DND-41 (cell line): ENCODE measurements at regions not wholly inside any gene's neighbourhood (a gene's known extent, or its start where the extent isn't known, plus 50 kb on each side); places are given as distances from the start of the nearest gene placed in this dataset.

ENCODE experiments used
- EZH2 ChIP-seq: IDR thresholded peaks from 3 replicates; pipeline ENCODE4 v1.6.1; 2012; ENCODE audit warnings: borderline replicate concordance, low read depth, mild to moderate bottlenecking, moderate library complexity, low read length, inconsistent platforms; ENCODE audit not compliant: severe bottlenecking
- TF ChIP-seq, protein P1 (sequence below): IDR thresholded peaks from 2 replicates; pipeline ENCODE4 v1.5.1; 2012; ENCODE audit warnings: borderline replicate concordance, low read length, moderate library complexity, mild to moderate bottlenecking; ENCODE audit not compliant: poor library complexity, severe bottlenecking; ENCODE audit errors: extremely low read depth

DNA sequence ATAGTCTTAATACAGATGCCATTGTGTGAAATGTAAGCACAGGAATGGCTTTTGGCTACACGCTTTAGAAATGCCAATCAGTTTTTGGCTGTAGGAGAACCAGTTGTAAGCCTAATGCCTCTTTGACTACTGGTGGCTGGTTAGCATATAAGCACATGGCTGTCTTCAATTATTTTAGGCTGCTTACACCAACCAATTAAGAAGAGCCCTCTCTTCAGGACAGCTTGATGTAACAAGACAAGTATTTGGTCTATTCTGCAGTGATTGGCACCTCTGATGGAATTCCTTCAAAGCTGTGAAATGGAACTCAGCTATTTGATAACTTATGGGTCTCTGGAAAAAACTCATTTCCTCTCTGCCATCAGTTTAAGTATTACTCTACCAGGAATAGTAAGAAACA, 680.1 kb upstream of the FSHR start:
- TF ChIP-seq, protein P1, sequence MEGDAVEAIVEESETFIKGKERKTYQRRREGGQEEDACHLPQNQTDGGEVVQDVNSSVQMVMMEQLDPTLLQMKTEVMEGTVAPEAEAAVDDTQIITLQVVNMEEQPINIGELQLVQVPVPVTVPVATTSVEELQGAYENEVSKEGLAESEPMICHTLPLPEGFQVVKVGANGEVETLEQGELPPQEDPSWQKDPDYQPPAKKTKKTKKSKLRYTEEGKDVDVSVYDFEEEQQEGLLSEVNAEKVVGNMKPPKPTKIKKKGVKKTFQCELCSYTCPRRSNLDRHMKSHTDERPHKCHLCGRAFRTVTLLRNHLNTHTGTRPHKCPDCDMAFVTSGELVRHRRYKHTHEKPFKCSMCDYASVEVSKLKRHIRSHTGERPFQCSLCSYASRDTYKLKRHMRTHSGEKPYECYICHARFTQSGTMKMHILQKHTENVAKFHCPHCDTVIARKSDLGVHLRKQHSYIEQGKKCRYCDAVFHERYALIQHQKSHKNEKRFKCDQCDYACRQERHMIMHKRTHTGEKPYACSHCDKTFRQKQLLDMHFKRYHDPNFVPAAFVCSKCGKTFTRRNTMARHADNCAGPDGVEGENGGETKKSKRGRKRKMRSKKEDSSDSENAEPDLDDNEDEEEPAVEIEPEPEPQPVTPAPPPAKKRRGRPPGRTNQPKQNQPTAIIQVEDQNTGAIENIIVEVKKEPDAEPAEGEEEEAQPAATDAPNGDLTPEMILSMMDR, result no peak
- no peak for TF ChIP-seq EZH2
